ENCODE measurements at regions not wholly inside any gene's neighbourhood (a gene's known extent, or its start where the extent isn't known, plus 50 kb on each side); places are given as distances from the start of the nearest gene placed in this dataset.
"Not testable (repeated sequence)": the region's sequence is repeated elsewhere in the genome, so short reads cannot be mapped to it uniquely, and the experiment has no call there.

GRCh38 chr19:5275668-5276067 lies 64.9 kb downstream of the PTPRS start:
- TF ChIP-seq ZNF8 (CRISPR knock-in tag; IDR thresholded peaks at IDR 0.05); ARNTL (CRISPR knock-in tag; IDR thresholded peaks at IDR 0.05; ENCODE audit: borderline replicate concordance, low read depth); PPARA (CRISPR knock-in tag; IDR thresholded peaks at IDR 0.05; ENCODE audit: borderline replicate concordance); RARB (CRISPR knock-in tag; IDR thresholded peaks at IDR 0.05); CSRNP3 (CRISPR knock-in tag; IDR thresholded peaks at IDR 0.05); ZFP3 (CRISPR knock-in tag; IDR thresholded peaks at IDR 0.05); ZFP30 (CRISPR knock-in tag; IDR thresholded peaks at IDR 0.05): not testable (repeated sequence)
